ENCODE measurements at regions not wholly inside any gene's neighbourhood (a gene's known extent, or its start where the extent isn't known, plus 50 kb on each side); places are given as distances from the start of the nearest gene placed in this dataset.

- DNase-seq (ENCODE audit: low read depth in 2 of 2) = no peak
Observed at GRCh38 chr20:11034025-11034424, 360.2 kb upstream of the JAG1 start.

DNA sequence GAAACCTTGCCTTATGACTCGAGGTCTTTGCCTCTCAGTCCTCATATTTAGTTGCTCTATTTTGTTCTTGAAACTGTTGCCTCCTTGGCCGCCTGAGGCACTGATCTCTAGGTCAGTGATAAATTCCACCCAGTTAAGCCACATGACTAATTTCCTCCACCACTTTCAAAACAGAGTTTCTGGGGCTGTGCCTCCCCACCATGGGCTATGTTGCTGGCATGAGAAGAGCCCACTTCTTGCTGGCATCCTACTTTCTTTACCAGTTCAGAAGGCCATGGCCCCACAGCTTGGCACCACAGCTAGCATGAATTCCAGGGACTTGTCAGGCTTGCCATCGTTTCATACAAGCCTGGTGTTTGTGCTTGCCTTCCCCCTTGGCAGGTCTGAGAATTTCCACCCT is 361.4 kb upstream of the JAG1 start:
- DNase-seq (ENCODE audit: low read depth in 2 of 2) = peak in 1 of 2 donors; percentile 17

DNA sequence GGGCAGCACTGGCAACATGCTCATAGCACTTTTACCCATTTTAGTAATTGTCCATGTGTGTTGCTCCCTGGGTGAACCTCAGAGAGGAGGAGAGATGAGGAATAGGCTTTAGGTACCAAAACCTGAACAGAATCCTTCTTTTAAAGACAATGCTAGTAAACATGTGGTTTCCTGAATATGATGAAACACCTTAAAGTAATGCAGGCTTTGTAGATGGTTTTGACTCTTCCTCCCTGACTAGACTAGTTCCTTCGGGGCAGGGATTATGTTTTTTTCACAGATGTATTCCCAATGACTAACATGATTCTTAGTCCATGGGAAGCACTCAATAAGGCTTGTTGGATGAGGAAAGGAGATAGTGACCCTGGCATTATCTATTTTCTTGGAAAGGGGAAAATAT is 367.6 kb upstream of the JAG1 start:
- DNase-seq (ENCODE audit: low read depth in 2 of 2) = peak in 1 of 2 donors; percentile 34

GRCh38 chr20:11043001-11043400 is 369.2 kb upstream of the JAG1 start:
- DNase-seq (ENCODE audit: low read depth in 2 of 2) = no peak

DNA sequence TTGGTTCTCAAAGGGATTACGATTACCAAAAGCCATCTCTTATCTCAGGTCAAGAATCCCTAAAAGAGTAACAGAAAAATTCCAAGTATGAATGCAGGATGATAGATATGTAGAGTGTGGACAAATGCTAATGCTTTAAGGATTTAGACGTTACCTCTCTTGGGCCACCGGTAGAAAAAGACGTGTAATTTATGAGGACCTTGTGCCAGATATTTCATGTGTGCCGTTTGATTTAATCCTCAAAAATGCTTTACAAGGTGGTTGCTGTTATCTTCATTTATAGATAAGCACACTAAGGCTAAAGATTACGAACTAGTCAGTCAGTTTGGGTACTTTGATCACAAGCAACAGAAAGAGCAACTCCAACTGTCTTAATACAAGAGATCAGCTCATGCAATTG is 370.8 kb upstream of the JAG1 start:
- no peak for DNase-seq (ENCODE audit: low read depth in 2 of 2)

GRCh38 chr20:11045412-11046175 is 371.8 kb upstream of the JAG1 start:
- no peak for DNase-seq (ENCODE audit: low read depth in 2 of 2)

- DNase-seq (ENCODE audit: low read depth in 2 of 2) = no peak
Observed at GRCh38 chr20:11047559-11047958, 373.8 kb upstream of the JAG1 start.

- DNase-seq (ENCODE audit: low read depth in 2 of 2) = no peak
Observed at GRCh38 chr20:11048739-11049138, 374.9 kb upstream of the JAG1 start.

GRCh38 chr20:11050350-11050749 is 376.6 kb upstream of the JAG1 start:
- DNase-seq (ENCODE audit: low read depth in 2 of 2) = no peak

DNA sequence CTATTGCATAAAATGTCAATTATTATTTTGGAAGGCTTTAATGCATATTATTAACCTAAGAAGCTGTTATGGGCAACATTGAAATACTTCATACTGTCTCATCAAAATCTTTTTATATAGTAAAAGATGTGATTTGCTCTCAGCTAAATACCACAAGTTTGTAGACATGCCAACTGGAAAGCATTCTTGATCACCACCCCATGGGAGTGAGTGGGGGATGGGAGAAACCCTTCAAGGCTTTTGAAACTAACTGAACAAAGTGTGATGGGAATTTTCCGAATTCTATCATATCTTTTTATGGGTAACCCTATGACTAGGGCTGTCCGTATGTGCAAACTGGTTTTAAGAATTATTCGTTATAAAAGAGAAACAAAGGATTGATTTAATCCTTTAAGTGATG is 377.3 kb upstream of the JAG1 start:
- DNase-seq (ENCODE audit: low read depth in 2 of 2) = no peak

DNA sequence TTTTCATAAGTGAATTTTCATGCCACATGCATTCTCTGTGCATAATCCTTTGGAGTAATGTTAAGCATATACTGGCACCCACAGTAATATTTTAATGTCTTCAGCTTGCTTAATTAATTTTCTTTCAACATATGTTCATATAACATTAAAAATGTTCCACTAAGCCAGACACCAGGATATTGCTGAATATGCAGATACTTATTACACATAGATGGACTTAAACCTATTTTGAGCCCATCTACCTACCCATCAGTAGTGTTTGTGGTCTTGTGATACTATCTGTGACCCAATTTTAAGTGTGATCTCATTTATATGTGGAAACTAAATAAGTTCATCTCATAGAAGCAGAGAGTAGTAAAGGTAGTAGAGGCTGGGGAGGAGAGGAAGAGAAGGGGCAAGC is 379.5 kb upstream of the JAG1 start:
- no peak for DNase-seq (ENCODE audit: low read depth in 2 of 2)

GRCh38 chr20:11054266-11054993 is 380.6 kb upstream of the JAG1 start:
- no peak for DNase-seq (ENCODE audit: low read depth in 2 of 2)

DNA sequence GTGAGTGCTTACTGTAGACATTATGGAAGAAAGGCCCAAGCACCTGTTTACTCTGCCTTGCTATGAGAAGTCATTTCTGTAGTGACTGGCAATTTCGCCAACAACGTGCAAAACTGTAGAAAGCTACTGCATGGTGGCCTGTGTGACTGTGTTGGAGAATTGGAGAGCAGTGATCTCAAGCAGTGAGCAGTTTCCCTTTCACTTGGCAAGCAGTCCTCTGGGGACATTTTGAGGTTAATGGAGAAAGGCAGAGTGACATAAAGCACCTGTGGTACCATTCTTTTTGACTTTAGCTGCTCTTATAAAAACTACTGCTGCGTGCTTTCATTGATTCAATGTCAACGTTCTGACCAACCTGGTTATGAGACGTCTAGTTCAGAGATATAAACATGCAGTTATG is 382.6 kb upstream of the JAG1 start:
- no peak for DNase-seq (ENCODE audit: low read depth in 2 of 2)

- peak; percentile 5 to 85 for DNase-seq (ENCODE audit: low read depth in 2 of 2)
Observed at GRCh38 chr20:11057624-11058023, 383.8 kb upstream of the JAG1 start.

DNA sequence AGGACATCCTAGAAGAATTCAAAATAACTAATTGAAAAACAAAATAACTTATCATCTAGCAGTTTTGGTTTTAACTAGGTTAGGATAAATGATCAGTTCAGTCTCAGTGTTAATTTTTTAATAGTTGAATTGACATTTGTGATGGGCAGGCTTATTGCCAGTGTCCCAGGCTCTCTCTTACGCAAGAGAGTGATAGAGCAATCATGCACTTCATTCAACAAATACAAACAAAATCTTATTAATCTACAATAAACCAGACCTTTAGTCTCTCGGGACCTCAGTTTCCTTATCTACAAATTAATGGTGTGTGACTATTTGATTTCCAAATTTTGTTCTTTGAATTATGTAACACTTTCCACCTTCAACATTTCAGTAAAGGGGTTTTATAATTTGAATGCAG is 385.9 kb upstream of the JAG1 start:
- DNase-seq (ENCODE audit: low read depth in 2 of 2) = no peak

DNA sequence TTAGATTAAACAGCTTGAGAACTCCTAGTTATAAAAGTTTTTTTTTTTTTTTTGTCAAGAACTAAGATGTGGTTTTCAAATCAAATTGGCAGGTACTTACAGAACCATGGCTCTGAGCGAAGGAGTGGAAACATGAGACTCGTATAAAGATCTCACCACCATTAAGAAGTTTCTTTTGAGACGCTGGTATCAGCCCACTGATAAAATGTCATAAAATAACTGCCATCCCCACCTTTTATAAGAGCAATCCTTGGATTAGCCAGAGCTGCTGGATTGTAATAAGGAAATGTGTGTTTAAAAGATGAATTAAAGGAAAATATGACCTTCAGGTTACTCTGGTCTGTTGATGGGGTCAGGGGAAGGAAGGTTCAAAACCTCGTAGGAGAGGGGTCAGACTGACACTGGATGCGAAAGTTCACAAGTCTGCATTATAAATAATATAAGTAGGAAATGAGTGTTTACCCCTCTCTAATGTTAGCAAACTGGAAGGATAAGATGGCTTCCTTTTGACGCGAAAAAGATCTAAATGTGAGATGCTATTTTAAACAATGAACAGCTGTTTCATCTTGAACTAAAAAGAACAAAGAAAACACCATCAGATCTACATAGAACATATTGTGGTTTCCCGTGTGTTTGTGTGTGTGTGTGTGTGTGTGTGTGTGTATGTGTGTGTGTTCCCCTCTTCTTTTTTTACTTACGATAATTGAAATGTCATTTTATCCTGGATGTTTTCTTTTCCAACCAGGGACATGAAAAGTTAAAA is 386.8 kb upstream of the JAG1 start:
- peak; percentile 2 to 60 for DNase-seq (ENCODE audit: low read depth in 2 of 2)

DNA sequence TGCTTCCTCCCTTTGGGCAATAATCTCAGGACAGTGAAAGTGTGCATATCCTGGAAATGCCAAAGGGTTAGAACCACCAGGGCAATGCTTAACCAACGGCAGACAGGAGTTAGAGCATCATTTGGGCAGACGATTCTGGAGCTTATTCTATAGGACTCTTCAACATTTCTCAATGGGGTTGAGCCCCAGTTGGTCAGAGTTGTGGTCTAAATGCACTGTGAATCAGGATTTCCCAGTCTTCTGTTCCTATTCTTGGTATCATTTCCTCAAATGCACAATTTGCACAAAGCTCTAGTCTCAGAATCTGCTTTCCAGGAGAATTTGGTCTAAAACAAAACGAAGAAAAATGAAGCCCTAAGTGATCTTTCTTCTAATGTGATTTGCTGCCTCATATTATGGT is 389.6 kb upstream of the JAG1 start:
- no peak for DNase-seq (ENCODE audit: low read depth in 2 of 2)

- DNase-seq (ENCODE audit: low read depth in 2 of 2) = no peak
Observed at GRCh38 chr20:11064946-11065345, 391.1 kb upstream of the JAG1 start.

GRCh38 chr20:11067359-11067758 is 393.6 kb upstream of the JAG1 start:
- no peak for DNase-seq (ENCODE audit: low read depth in 2 of 2)

DNA sequence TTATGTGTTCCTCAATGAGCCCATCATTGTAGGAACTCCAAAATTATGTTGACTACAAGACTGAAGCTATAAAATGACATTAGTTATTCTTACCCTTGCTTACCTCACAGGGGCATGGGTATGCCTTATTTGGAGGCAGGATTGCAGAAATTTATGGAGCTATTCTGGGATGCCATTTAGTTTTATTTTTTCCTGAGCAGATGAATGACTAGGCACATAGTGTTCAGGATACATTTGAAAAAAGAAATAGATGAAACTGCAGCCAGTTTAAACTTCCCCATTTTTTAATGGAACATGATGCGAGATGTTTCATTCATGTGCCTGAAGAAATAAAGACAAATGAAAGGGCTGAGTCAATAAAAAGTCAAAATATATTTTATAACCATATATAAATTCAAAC is 399.2 kb upstream of the JAG1 start:
- DNase-seq (ENCODE audit: low read depth in 2 of 2) = no peak

- no peak for DNase-seq (ENCODE audit: low read depth in 2 of 2)
Observed at GRCh38 chr20:11076434-11077105, 402.8 kb upstream of the JAG1 start.

GRCh38 chr20:11077226-11077625 is 403.4 kb upstream of the JAG1 start:
- no peak for DNase-seq (ENCODE audit: low read depth in 2 of 2)

Measured in lung microvascular endothelial cell (primary cell).